HG02885 (cell line): ENCODE measurements at regions not wholly inside any gene's neighbourhood (a gene's known extent, or its start where the extent isn't known, plus 50 kb on each side); places are given as distances from the start of the nearest gene placed in this dataset.
"Not testable (repeated sequence)": the region's sequence is repeated elsewhere in the genome, so short reads cannot be mapped to it uniquely, and the experiment has no call there.

Source experiments
- ATAC-seq: cut with Tn5 transposase; IDR thresholded peaks from one replicate; pipeline ENCODE4 v1.9.1; 2021; ENCODE audit warnings: mild to moderate bottlenecking; ENCODE audit not compliant: unreplicated experiment, poor library complexity

- ATAC-seq, result no peak
Observed at GRCh38 chr3:78070188-78070587, 1030.3 kb downstream of the ROBO2 start.

GRCh38 chr3:78076379-78076778 is 1036.5 kb downstream of the ROBO2 start:
- no peak for ATAC-seq

DNA sequence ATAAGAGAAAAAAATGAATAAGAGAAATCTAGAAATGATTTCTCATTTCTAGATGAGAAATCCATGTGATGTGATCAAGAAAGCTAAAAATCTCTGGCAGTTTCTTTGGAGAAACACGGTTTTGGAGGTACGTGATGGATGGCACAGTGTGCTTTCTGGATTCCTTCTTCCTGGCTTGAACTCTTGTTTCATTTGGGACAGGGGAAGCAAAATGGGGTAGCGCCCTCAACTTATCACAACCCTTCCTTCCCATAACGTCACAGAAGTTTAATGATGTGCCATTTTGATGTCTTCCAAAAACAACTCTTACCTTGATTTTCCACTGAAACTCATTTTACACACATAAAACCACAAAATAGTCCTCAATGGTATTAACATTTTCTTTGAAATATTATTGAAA is 1037.3 kb downstream of the ROBO2 start:
- ATAC-seq, result no peak

- no peak for ATAC-seq
Observed at GRCh38 chr3:78077842-78078241, 1037.9 kb downstream of the ROBO2 start.

DNA sequence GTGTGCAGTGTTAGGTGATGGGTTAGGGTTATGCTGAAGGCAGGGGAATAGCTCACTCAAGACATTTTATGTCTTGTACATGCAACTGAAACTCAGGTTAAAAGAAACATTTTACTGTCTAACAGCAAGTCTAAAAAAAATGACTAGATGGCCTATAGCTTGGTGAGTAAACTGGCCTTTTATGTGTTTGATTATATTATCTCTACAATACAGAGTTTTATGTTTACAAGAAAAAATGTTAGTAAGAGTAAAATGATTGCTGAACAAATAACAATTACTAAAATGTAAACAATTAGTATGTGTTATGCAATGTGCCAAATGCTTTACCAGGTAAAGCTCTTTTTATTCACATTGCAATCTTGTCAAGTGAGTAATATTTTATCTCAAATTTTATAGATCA is 1039.6 kb downstream of the ROBO2 start:
- no peak for ATAC-seq

GRCh38 chr3:78086150-78086549 is 1046.3 kb downstream of the ROBO2 start:
- no peak for ATAC-seq

DNA sequence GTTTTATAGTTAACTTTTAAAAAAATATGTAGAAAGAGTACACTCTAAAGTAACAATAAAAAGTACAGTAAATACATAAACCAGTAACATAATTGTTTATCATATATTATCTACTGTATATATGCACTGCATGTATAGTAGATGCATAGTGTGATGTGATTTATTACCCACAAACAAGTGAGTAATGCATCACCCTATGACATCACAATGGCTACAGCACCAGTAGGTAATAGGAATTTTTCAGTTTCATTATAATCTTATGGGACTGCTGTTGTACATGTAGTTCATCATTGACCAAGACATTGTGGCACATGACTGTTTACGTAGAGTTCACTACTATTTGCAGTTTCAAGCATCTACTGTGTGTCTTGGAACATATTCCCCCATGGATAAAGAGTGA is 1047.2 kb downstream of the ROBO2 start:
- ATAC-seq, result no peak

GRCh38 chr3:78088006-78088405 is 1048.1 kb downstream of the ROBO2 start:
- no peak for ATAC-seq

DNA sequence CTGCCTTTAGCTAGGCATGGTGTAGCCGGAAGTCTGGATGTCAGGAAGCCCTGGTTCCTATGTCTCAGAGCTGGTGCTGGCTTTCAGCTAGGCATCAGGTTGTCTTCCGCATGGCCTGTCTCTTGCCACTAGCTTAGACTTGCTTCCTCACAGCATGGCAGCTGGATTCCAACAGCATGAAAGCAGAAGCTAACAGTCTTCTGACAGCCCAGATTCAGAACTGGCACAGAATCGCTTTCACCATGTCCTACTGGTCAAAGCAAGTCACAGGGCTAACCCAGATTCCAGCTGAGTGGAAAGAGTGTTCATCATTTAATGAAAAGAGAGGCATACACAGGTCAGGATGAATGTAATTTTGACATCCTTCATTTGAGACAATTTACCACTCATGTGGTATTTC is 1050.5 kb downstream of the ROBO2 start:
- ATAC-seq, result no peak

- ATAC-seq, result no peak
Observed at GRCh38 chr3:78091478-78092119, 1051.7 kb downstream of the ROBO2 start.

GRCh38 chr3:78092574-78092973 is 1052.7 kb downstream of the ROBO2 start:
- not testable (repeated sequence) for ATAC-seq

- ATAC-seq, result no peak
Observed at GRCh38 chr3:78096488-78097255, 1056.8 kb downstream of the ROBO2 start.

GRCh38 chr3:78098367-78098766 is 1058.5 kb downstream of the ROBO2 start:
- ATAC-seq, result no peak

DNA sequence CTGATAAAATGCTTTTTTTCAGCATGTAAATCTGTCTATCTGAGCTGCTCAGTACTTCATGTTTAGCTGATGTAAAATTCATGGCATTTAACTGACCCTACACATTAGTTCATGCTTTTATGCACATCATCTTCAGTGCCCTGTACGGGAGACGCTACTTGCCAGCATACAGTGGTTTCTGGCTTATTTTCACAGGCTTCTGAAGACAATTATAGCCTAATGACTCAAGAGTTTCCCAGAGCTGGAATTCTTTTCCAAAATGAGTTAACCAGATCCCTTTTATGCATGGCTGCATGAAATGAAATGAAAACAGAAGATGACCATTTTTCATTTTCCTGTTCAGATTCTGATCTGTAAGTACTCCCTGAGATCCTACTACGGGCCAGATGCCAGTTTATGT is 1061.5 kb downstream of the ROBO2 start:
- no peak for ATAC-seq

DNA sequence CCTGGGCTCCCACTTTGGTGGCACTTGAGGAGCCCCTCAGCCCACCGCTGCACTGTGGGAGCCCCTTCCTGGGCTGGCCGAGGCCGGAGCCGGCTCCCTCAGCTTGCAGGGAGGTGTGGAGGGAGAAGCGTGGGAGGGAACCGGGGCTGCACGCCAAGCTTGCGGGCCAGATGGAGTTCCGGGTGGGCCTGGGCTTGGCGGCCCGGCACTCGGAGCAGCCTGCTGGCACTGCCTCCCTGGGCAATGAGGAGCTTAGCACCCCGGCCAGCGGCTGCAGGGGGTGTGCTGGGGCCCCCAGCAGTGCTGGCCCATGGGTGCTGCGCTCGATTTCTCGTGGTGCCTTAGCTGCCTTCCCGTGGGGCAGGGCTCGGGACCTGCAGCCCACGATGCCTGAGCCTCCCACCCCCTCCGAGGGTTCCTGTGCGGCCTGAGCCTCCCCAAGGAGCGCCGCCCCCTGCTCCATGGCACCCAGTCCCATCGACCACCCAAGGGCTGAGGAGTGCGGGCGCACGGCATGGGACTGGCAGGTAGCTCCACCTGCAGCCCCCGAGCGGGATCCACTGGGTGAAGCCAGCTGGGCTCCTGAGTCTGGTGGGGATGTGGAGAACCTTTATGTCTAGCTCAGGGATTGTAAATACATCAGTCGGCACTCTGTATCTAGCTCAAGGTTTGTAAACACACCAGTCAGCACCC is 1068.5 kb downstream of the ROBO2 start:
- not testable (repeated sequence) for ATAC-seq

GRCh38 chr3:78112291-78113010 is 1072.6 kb downstream of the ROBO2 start:
- ATAC-seq, result no peak

DNA sequence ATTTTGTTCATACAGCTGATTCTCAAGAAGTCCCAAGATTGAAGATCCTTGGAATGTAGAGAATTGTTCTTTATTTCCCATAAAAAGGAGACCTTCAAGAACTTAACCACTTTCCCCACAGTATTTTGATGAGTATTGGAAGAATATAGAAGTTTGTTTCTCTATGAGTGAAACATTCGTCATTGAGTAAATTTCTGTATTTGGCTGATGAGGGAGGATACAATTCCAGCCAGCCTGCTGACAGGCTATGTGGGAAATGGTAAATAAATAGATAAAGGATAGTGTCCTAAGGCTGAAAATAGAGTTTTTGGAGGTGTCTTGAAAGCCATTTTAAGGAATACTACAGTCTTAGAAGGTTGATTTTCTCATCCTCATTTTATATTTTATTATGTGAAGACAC is 1076.1 kb downstream of the ROBO2 start:
- ATAC-seq, result no peak

- no peak for ATAC-seq
Observed at GRCh38 chr3:78116874-78117273, 1077.0 kb downstream of the ROBO2 start.

DNA sequence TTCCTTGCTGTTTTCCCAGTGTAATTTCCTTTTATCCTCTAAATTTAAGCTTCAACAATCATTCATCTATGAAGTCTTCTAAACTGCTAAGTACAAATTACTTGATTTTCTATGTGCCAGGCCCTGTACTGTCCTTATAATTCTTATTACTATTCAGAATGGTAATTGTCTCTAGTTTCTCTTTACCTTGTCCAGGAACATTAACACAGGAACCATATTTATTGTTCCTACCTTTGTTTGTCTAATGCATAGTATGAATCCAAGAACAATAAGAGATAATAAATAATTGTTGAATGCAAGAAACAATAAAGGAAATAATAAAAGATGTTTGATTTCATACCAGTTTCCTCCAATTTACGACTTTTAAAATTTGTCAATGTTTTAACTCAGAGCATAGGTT is 1083.2 kb downstream of the ROBO2 start:
- ATAC-seq, result no peak

DNA sequence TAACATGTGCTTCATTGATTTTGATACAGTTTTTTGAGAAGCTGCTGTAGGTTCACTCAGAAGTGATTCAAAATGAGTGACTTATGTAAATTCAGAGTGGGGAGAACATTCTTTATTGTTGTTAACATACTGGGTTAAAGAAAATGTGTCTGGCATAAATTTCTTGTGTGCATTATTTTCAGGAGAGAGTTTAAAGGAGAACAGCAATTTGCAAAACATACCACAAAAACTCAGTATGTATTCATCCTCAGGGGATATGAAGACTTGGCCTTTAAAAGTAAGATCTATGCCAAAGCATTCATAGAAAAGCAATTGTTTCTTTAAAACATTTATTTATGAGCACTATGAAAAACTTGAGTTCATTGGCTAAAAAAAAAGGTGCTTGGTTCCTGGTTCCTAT is 1089.8 kb downstream of the ROBO2 start:
- ATAC-seq, result no peak
